WERI-Rb-1 (cell line): ENCODE measurements at regions not wholly inside any gene's neighbourhood (a gene's known extent, or its start where the extent isn't known, plus 50 kb on each side); places are given as distances from the start of the nearest gene placed in this dataset.

Source experiments
- DNase-seq: peaks from one replicate; pipeline ENCODE4 v3.0.0-alpha.2; 2020
- H3K27ac ChIP-seq: fragments of 250-450 bp; sonication (Bioruptor Pico); 2 replicates; pipeline ENCODE4 v1.5.1; 2020; ENCODE audit warnings: mild to moderate bottlenecking, moderate library complexity
- H3K27me3 ChIP-seq: fragments of 250-450 bp; sonication (Bioruptor Pico); 2 replicates; pipeline ENCODE4 v1.5.1; 2021; ENCODE audit warnings: mild to moderate bottlenecking, low read depth, moderate library complexity; ENCODE audit not compliant: insufficient read depth, severe bottlenecking
- H3K36me3 ChIP-seq: fragments of 250-450 bp; sonication (Bioruptor Pico); 2 replicates; pipeline ENCODE4 v1.5.1; 2020; ENCODE audit warnings: mild to moderate bottlenecking, moderate library complexity
- H3K4me3 ChIP-seq: 2 replicates; pipeline ENCODE4 v1.5.1; 2011; ENCODE audit warnings: low read depth, mild to moderate bottlenecking, control low read depth, low read length
- H3K9me3 ChIP-seq: fragments of 250-450 bp; sonication (Bioruptor Pico); 2 replicates; pipeline ENCODE4 v1.5.1; 2021; ENCODE audit warnings: mild to moderate bottlenecking, moderate library complexity; ENCODE audit not compliant: severe bottlenecking
- CTCF ChIP-seq: IDR thresholded peaks from 2 replicates; pipeline ENCODE4 v1.5.1; 2011; ENCODE audit warnings: low read depth, mild to moderate bottlenecking, control low read depth, inconsistent platforms, low read length

- peaks cover 30% of the 10 kb centered on the region for H3K9me3 ChIP-seq
- no peak overlapping the region for H3K4me3 ChIP-seq
- H3K27ac ChIP-seq: no peak overlapping the region
- H3K36me3 ChIP-seq: no peaks in the 10 kb centered on the region
- DNase-seq: no peak
- TF ChIP-seq CTCF: no peak
- peaks cover 91% of the 10 kb centered on the region for H3K27me3 ChIP-seq
These were observed 271.2 kb downstream of the FGF9 start for GRCh38 chr13:21942061-21942460.

- H3K4me3 ChIP-seq: no peak overlapping the region
- no peak for TF ChIP-seq CTCF
- peaks cover 88% of the 10 kb centered on the region for H3K27me3 ChIP-seq
- no peak overlapping the region for H3K27ac ChIP-seq
- no peak for DNase-seq
- no peaks in the 10 kb centered on the region for H3K36me3 ChIP-seq
- H3K9me3 ChIP-seq: peaks cover 30% of the 10 kb centered on the region
These were observed 273.7 kb downstream of the FGF9 start for GRCh38 chr13:21944610-21945009.

- no peaks in the 10 kb centered on the region for H3K36me3 ChIP-seq
- H3K4me3 ChIP-seq: no peak overlapping the region
- no peak for DNase-seq
- H3K27me3 ChIP-seq: peaks cover 88% of the 10 kb centered on the region
- peaks cover 30% of the 10 kb centered on the region for H3K9me3 ChIP-seq
- H3K27ac ChIP-seq: no peak overlapping the region
- TF ChIP-seq CTCF: no peak
These were observed 274.3 kb downstream of the FGF9 start for GRCh38 chr13:21945195-21945594.

- peaks cover 88% of the 10 kb centered on the region for H3K27me3 ChIP-seq
- no peaks in the 10 kb centered on the region for H3K36me3 ChIP-seq
- DNase-seq: no peak
- no peak overlapping the region for H3K4me3 ChIP-seq
- peaks cover 28% of the 10 kb centered on the region for H3K9me3 ChIP-seq
- no peak overlapping the region for H3K27ac ChIP-seq
- TF ChIP-seq CTCF: no peak
These were observed 276.1 kb downstream of the FGF9 start for GRCh38 chr13:21946964-21947363.

- Histone ChIP-seq H3K27ac (no peak overlapping the region), H3K9me3 (peaks cover 20% of the 10 kb centered on the region), H3K27me3 (peaks cover 84% of the 10 kb centered on the region), H3K4me3 (no peak overlapping the region), H3K36me3 (no peaks in the 10 kb centered on the region)
- no peak for TF ChIP-seq CTCF
- DNase-seq: no peak
These were observed 278.0 kb downstream of the FGF9 start for GRCh38 chr13:21948769-21949474.
